Fibroblast of lung (primary cell): ENCODE measurements at regions not wholly inside any gene's neighbourhood (a gene's known extent, or its start where the extent isn't known, plus 50 kb on each side); places are given as distances from the start of the nearest gene placed in this dataset.

Experiments
- DNase-seq, 2 donors: peaks; one replicate each; pipeline versions ENCODE4 v3.0.0 to v3.0.0-alpha.2; 2010; ENCODE audit warnings: low read depth in 2 of 2
- H2AFZ ChIP-seq: 2 replicates; pipeline ENCODE4 v1.5.1; 2012; ENCODE audit warnings: low read length, control low read depth, inconsistent platforms
- H3K27ac ChIP-seq: 2 replicates; pipeline ENCODE4 v1.5.1; 2011; ENCODE audit warnings: low read length, control low read depth; ENCODE audit not compliant: insufficient read depth
- H3K27me3 ChIP-seq: 2 replicates; pipeline ENCODE4 v1.5.1; 2011; ENCODE audit warnings: mild to moderate bottlenecking, low read length; ENCODE audit not compliant: control insufficient read depth, insufficient read depth
- H3K36me3 ChIP-seq: 2 replicates; pipeline ENCODE4 v1.5.1; 2011; ENCODE audit warnings: low read length; ENCODE audit not compliant: control insufficient read depth, insufficient read depth
- H3K4me1 ChIP-seq: 2 replicates; pipeline ENCODE4 v1.5.1; 2011; ENCODE audit warnings: low read length; ENCODE audit not compliant: control insufficient read depth, insufficient read depth; ENCODE audit errors: extremely low read depth
- H3K4me2 ChIP-seq: 2 replicates; pipeline ENCODE4 v1.5.1; 2011; ENCODE audit warnings: low read length, control low read depth; ENCODE audit not compliant: insufficient read depth; ENCODE audit errors: extremely low read depth
- H3K4me3 ChIP-seq, 4 experiments: fragments of 200-600 bp in 1 of 4; sonication (generic) in 1 of 4; replicated peaks in 1 of 4; 2 replicates each; pipeline ENCODE4 v1.5.1; 2011 to 2016; ENCODE audit warnings: low read length in 4 of 4, low read depth in 3 of 4, mild to moderate bottlenecking in 3 of 4, control low read depth in 2 of 4, inconsistent platforms in 1 of 4, mixed read lengths in 1 of 4; ENCODE audit not compliant: insufficient read depth in 1 of 4; ENCODE audit errors: control extremely low read depth in 1 of 4
- H3K79me2 ChIP-seq: 2 replicates; pipeline ENCODE4 v1.5.1; 2012; ENCODE audit warnings: mild to moderate bottlenecking, low read length, inconsistent platforms; ENCODE audit not compliant: control insufficient read depth, insufficient read depth
- H3K9ac ChIP-seq: 2 replicates; pipeline ENCODE4 v1.5.1; 2011; ENCODE audit warnings: mild to moderate bottlenecking, low read length, control low read depth; ENCODE audit not compliant: insufficient read depth
- H3K9me3 ChIP-seq: 2 replicates; pipeline ENCODE4 v1.5.1; 2012; ENCODE audit warnings: low read depth, low read length; ENCODE audit not compliant: control insufficient read depth, insufficient read depth
- H4K20me1 ChIP-seq: 2 replicates; pipeline ENCODE4 v1.5.1; 2011; ENCODE audit warnings: low read length; ENCODE audit not compliant: control insufficient read depth, insufficient read depth; ENCODE audit errors: extremely low read depth
- EZH2 ChIP-seq: IDR thresholded peaks from 2 replicates; pipeline ENCODE4 v1.5.1; 2012; ENCODE audit warnings: low read length, control low read depth, mild to moderate bottlenecking; ENCODE audit errors: missing control alignments
- TF ChIP-seq, protein P1 (sequence below), 2 donors: IDR thresholded peaks in 1 of 2; conservative IDR thresholded peaks in 1 of 2; 1 replicate in 1 of 2; 2 replicates in 1 of 2; pipeline ENCODE4 v1.5.1; 2011 to 2012; ENCODE audit warnings: low read length in 2 of 2, control low read depth in 1 of 2, inconsistent platforms in 1 of 2, low read depth in 1 of 2, mild to moderate bottlenecking in 1 of 2

DNA sequence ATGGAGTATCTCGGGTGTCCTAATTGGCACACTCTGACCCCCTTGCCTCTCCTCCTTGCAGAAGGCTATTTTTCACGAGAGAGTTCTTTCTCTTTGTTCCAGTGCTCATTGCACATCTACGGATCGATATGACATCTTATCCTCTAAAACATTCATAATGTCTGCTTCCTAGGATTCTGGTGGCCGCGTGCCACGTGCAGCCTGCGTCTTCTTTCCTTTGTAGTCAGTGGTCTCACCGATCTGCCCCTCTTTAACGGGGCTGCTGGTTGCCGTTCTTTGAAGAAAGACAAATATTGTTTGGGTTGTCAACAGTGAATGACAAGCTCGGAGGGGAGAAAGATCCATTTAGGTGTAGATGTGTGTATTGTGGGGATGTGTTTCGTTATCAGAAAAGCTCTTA lies 252.4 kb upstream of the WWC1 start:
- DNase-seq: no peak
- Histone ChIP-seq H3K9ac (no peak overlapping the region), H3K36me3 (no peaks in the 10 kb centered on the region), H2AFZ (no peak overlapping the region), H3K79me2 (no peaks in the 10 kb centered on the region), H3K4me1 (no peaks in the 10 kb centered on the region), H3K4me3 (no peak overlapping the region), H3K27me3 (no peaks in the 10 kb centered on the region), H3K27ac (no peak overlapping the region), H4K20me1 (no peaks in the 10 kb centered on the region), H3K4me2 (no peak overlapping the region), H3K9me3 (no peaks in the 10 kb centered on the region)
- TF ChIP-seq EZH2: no peak
- TF ChIP-seq, protein P1, sequence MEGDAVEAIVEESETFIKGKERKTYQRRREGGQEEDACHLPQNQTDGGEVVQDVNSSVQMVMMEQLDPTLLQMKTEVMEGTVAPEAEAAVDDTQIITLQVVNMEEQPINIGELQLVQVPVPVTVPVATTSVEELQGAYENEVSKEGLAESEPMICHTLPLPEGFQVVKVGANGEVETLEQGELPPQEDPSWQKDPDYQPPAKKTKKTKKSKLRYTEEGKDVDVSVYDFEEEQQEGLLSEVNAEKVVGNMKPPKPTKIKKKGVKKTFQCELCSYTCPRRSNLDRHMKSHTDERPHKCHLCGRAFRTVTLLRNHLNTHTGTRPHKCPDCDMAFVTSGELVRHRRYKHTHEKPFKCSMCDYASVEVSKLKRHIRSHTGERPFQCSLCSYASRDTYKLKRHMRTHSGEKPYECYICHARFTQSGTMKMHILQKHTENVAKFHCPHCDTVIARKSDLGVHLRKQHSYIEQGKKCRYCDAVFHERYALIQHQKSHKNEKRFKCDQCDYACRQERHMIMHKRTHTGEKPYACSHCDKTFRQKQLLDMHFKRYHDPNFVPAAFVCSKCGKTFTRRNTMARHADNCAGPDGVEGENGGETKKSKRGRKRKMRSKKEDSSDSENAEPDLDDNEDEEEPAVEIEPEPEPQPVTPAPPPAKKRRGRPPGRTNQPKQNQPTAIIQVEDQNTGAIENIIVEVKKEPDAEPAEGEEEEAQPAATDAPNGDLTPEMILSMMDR (conservative IDR thresholded peaks at IDR 0.05 in 1 of 2, IDR thresholded peaks at IDR 0.05 in 1 of 2; ENCODE audit: low read depth in 1 of 2, low read length in 2 of 2): no peak

- no peak overlapping the region for H2AFZ ChIP-seq
Measured at GRCh38 chr5:168039566-168040248, 251.7 kb upstream of the WWC1 start.

DNA sequence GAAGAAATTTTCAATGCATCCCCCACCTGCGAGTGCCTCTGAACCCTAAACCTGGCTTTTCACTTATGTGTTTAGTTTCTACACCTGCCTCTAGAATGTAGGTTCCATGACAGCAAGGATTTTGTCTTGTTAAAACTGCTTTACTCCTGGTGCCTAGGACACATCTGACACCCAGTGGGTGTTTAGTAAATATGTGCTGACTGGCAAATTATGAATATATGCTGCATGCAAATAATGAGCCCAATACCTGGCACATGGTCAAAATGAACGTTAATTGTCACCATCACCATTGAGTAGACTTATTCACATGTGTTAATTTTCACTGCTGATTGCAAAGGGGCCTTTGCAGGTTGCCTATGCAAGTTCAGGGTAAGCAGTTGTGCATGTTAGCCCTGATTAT lies 249.9 kb upstream of the WWC1 start:
- Histone ChIP-seq H2AFZ (no peak overlapping the region), H3K4me2 (no peak overlapping the region), H3K27me3 (no peaks in the 10 kb centered on the region), H3K9ac (no peak overlapping the region), H3K9me3 (no peaks in the 10 kb centered on the region), H3K36me3 (no peaks in the 10 kb centered on the region), H3K4me1 (no peaks in the 10 kb centered on the region), H3K4me3 (no peak overlapping the region), H3K79me2 (no peaks in the 10 kb centered on the region), H3K27ac (no peak overlapping the region), H4K20me1 (no peaks in the 10 kb centered on the region)
- TF ChIP-seq, protein P1 (conservative IDR thresholded peaks at IDR 0.05 in 1 of 2, IDR thresholded peaks at IDR 0.05 in 1 of 2; ENCODE audit: low read depth in 1 of 2, low read length in 2 of 2): no peak
- no peak for TF ChIP-seq EZH2
- DNase-seq: no peak

More at GRCh38 chr5:168039566-168040248, 251.7 kb upstream of the WWC1 start:
- no peaks in the 10 kb centered on the region for H4K20me1 ChIP-seq
- H3K9me3 ChIP-seq: no peaks in the 10 kb centered on the region
- H3K27me3 ChIP-seq: no peaks in the 10 kb centered on the region
- H3K36me3 ChIP-seq: no peaks in the 10 kb centered on the region
- no peak overlapping the region for H3K27ac ChIP-seq
- H3K79me2 ChIP-seq: no peaks in the 10 kb centered on the region
- no peak for TF ChIP-seq EZH2
- TF ChIP-seq, protein P1 (conservative IDR thresholded peaks at IDR 0.05 in 1 of 2, IDR thresholded peaks at IDR 0.05 in 1 of 2; ENCODE audit: low read depth in 1 of 2, low read length in 2 of 2): no peak
- no peaks in the 10 kb centered on the region for H3K4me1 ChIP-seq
- no peak for DNase-seq
- no peak overlapping the region for H3K4me3 ChIP-seq
- no peak overlapping the region for H3K4me2 ChIP-seq
- H3K9ac ChIP-seq: no peak overlapping the region
